HuH-7 (cell line): ENCODE measurements at regions not wholly inside any gene's neighbourhood (a gene's known extent, or its start where the extent isn't known, plus 50 kb on each side); places are given as distances from the start of the nearest gene placed in this dataset.

Experiments used
- DNase-seq: peaks from one replicate; pipeline ENCODE4 v3.0.0; 2011; ENCODE audit warnings: low spot score

GRCh38 chr11:15909937-15910598 is 446.3 kb downstream of the SOX6 start:
- DNase-seq, result no peak

DNA sequence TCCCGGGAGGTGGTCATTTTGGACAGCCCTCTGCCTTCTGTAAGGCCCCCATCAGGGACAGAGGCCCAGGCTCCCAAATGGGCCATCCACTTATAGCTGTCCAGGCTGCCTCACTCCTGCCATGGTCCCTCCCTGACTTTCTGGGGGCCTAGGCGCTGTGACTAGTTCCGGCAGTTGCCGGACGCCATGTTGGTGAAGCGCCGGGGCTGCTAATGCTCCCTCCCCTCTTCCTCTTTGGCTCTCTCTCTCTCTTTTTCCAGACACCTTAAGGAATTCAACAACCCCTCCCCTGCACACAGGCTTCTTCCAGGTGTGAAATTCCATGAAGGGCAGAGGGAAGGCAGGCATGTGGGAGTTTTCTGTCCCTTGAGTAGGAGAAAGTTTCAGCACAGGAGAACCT is 445.6 kb downstream of the SOX6 start:
- no peak for DNase-seq

- DNase-seq, result no peak
These were observed 444.8 kb downstream of the SOX6 start for GRCh38 chr11:15911377-15912044.

- no peak for DNase-seq
These were observed 444.1 kb downstream of the SOX6 start for GRCh38 chr11:15912291-15912690.

DNA sequence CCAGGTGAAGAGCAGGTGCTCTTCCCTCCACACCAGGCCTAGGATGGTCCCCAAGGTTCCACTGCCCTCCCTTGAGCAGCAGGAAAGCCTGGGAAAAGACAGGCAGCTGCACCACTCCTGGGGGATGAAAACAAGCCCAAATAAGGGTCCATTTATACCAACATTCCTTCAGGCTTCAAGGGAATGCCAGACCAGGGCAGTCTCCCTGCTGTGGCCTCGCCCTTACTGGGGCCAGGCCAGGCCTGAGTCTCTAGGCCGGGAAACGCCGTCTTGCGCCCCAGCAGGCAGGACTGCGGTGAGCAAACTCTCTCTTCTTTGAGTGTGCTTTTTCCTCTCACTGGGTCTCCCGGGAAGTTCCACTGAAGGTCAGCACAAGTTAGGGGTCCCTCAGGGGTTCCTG is 443.5 kb downstream of the SOX6 start:
- no peak for DNase-seq

GRCh38 chr11:15913261-15913660 is 443.1 kb downstream of the SOX6 start:
- no peak for DNase-seq
